ENCODE measurements at regions not wholly inside any gene's neighbourhood (a gene's known extent, or its start where the extent isn't known, plus 50 kb on each side); places are given as distances from the start of the nearest gene placed in this dataset.

- H3K9ac ChIP-seq (ENCODE audit: extremely low read depth, insufficient read length, low read length), result no peak overlapping the region
- H3K36me3 Mint-ChIP-seq (ENCODE audit: insufficient read depth in 1 of 3, low read depth in 3 of 3), result peaks cover 0 to 15% (median 4%) of the 10 kb centered on the region in 3 experiments; a peak in 4 of 7 replicates
Measured at GRCh38 chr3:104018541-104018940, 1348.2 kb upstream of the ALCAM start.

More at GRCh38 chr3:104018541-104018940, 1348.2 kb upstream of the ALCAM start:
- H3K27ac ChIP-seq (ENCODE audit: insufficient read length, low read depth, low read length), result no peak overlapping the region
- H3K4me3 Mint-ChIP-seq, result no peak overlapping the region
- no peak overlapping the region for H2BK20ac ChIP-seq (ENCODE audit: low read depth, low read length, poor library complexity, severe bottlenecking)
- no peak overlapping the region for H3T11ph ChIP-seq (ENCODE audit: low read length)
- no peak overlapping the region for H3K23ac ChIP-seq (ENCODE audit: insufficient read length, low read depth, low read length)
- H3K4ac ChIP-seq (ENCODE audit: low read depth, low read length), result no peak overlapping the region
- no peak overlapping the region for H2AK5ac ChIP-seq (ENCODE audit: insufficient read length, low read length)
- TF ChIP-seq, protein P1, sequence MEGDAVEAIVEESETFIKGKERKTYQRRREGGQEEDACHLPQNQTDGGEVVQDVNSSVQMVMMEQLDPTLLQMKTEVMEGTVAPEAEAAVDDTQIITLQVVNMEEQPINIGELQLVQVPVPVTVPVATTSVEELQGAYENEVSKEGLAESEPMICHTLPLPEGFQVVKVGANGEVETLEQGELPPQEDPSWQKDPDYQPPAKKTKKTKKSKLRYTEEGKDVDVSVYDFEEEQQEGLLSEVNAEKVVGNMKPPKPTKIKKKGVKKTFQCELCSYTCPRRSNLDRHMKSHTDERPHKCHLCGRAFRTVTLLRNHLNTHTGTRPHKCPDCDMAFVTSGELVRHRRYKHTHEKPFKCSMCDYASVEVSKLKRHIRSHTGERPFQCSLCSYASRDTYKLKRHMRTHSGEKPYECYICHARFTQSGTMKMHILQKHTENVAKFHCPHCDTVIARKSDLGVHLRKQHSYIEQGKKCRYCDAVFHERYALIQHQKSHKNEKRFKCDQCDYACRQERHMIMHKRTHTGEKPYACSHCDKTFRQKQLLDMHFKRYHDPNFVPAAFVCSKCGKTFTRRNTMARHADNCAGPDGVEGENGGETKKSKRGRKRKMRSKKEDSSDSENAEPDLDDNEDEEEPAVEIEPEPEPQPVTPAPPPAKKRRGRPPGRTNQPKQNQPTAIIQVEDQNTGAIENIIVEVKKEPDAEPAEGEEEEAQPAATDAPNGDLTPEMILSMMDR (conservative IDR thresholded peaks at IDR 0.05), result no peak
- no peak overlapping the region for H3K4me2 ChIP-seq (ENCODE audit: insufficient read depth, insufficient read length, low read length)
- no peaks in the 10 kb centered on the region for H3K27me3 ChIP-seq (ENCODE audit: insufficient read depth, low read length)
- no peak overlapping the region for H2BK5ac ChIP-seq (ENCODE audit: insufficient read length, low read length)
- H3K4me1 ChIP-seq (ENCODE audit: insufficient read depth, low read length), result no peaks in the 10 kb centered on the region
- H2AFZ ChIP-seq (ENCODE audit: low read length), result no peak overlapping the region
- H4K8ac ChIP-seq (replicated peaks; ENCODE audit: insufficient read length, low read depth, low read length), result no peak overlapping the region
- no peak overlapping the region for H3K14ac ChIP-seq (ENCODE audit: insufficient read depth, low read length)
- no peak overlapping the region for H3K56ac ChIP-seq (ENCODE audit: insufficient read length, low read depth, low read length)
- H3K4me1 Mint-ChIP-seq, result no peaks in the 10 kb centered on the region
- no peaks in the 10 kb centered on the region for H3K79me1 ChIP-seq (ENCODE audit: insufficient read depth, low read depth, low read length, poor library complexity, severe bottlenecking)
- H3K9me3 Mint-ChIP-seq, result peaks cover 22 to 23% of the 10 kb centered on the region in 2 experiments
- H4K91ac ChIP-seq (ENCODE audit: insufficient read length, low read depth, low read length), result no peak overlapping the region
- no peak overlapping the region for H2BK15ac ChIP-seq (ENCODE audit: low read depth, low read length)
- H2BK12ac ChIP-seq (ENCODE audit: insufficient read length, low read depth, low read length), result no peak overlapping the region
- H4K20me1 ChIP-seq (ENCODE audit: control insufficient read depth, insufficient read depth, insufficient read length), result no peaks in the 10 kb centered on the region
- no peaks in the 10 kb centered on the region for H3K9me3 ChIP-seq (ENCODE audit: control insufficient read depth, low read depth, low read length)
- no peak overlapping the region for H3K27ac Mint-ChIP-seq
- no peak overlapping the region for H2BK120ac ChIP-seq (ENCODE audit: low read depth, low read length, poor library complexity, severe bottlenecking)
- no peaks in the 10 kb centered on the region for H3K27me3 Mint-ChIP-seq (ENCODE audit: low read depth)
- H3K79me2 ChIP-seq (ENCODE audit: insufficient read depth, low read length), result no peaks in the 10 kb centered on the region
- H3K23me2 ChIP-seq (ENCODE audit: insufficient read length, low read depth, low read length, poor library complexity, severe bottlenecking), result no peaks in the 10 kb centered on the region
- DNase-seq, result no peak
- H4K5ac ChIP-seq (ENCODE audit: insufficient read length, low read depth, low read length), result no peak overlapping the region
- no peak overlapping the region for H3K18ac ChIP-seq (ENCODE audit: insufficient read length, low read depth, low read length)
